HEK293 (cell line): ENCODE measurements at regions not wholly inside any gene's neighbourhood (a gene's known extent, or its start where the extent isn't known, plus 50 kb on each side); places are given as distances from the start of the nearest gene placed in this dataset.

Source experiments
- CTCF ChIA-PET: fragments of 350-600 bp; formaldehyde crosslinking; extraction: SDS; loops from one replicate; lab custom pipeline; 2021; ENCODE audit warnings: antibody characterized with exemption; lab: Yijun Ruan, JAX
- POLR2A ChIA-PET: fragments of 300-600 bp; formaldehyde crosslinking; extraction: SDS; loops from one replicate; lab custom pipeline; 2020; ENCODE audit warnings: antibody characterized with exemption, inconsistent platforms; lab: Yijun Ruan, JAX
- H3K27ac ChIP-seq: fragments of 200-500 bp; sonication (Bioruptor generic); 2 replicates; pipeline ENCODE4 v1.5.1; 2014; ENCODE audit warnings: low read depth, low read length, control low read depth, inconsistent platforms; ENCODE audit errors: extremely low read depth
- H3K36me3 ChIP-seq, 2 experiments: fragments of 200-500 bp in 1 of 2; sonication (Bioruptor generic) in 1 of 2; 1 replicate in 1 of 2; 2 replicates in 1 of 2; pipeline ENCODE4 v1.5.1; 2014 to 2017; ENCODE audit warnings: inconsistent platforms in 2 of 2, low read length in 2 of 2; ENCODE audit not compliant: control insufficient read depth in 2 of 2, insufficient read depth in 1 of 2
- H3K4me1 ChIP-seq: fragments of 200-500 bp; sonication (Bioruptor generic); 2 replicates; pipeline ENCODE4 v1.5.1; 2014; ENCODE audit warnings: mild to moderate bottlenecking, low read length, inconsistent platforms; ENCODE audit not compliant: control insufficient read depth, insufficient read depth
- H3K4me3 ChIP-seq: 2 replicates; pipeline ENCODE4 v1.5.1; 2011; ENCODE audit warnings: low read depth, mild to moderate bottlenecking, control low read depth, low read length, moderate library complexity
- H3K9me3 ChIP-seq: fragments of 200-500 bp; sonication (Bioruptor generic); 2 replicates; pipeline ENCODE4 v1.5.1; 2014; ENCODE audit warnings: low read depth, low read length, inconsistent platforms; ENCODE audit not compliant: control insufficient read depth, insufficient read depth
- GLIS2 ChIP-seq: fragments of 450-650 bp; formaldehyde crosslinking; IDR thresholded peaks from 2 replicates; pipeline ENCODE4 v1.5.1; 2016; ENCODE audit warnings: missing biosample characterization, missing genetic modification characterization
- KLF16 ChIP-seq: fragments of 450-650 bp; formaldehyde crosslinking; IDR thresholded peaks from 2 replicates; pipeline ENCODE4 v1.5.1; 2017; ENCODE audit warnings: missing biosample characterization, missing genetic modification characterization
- OSR2 ChIP-seq: fragments of 450-650 bp; formaldehyde crosslinking; IDR thresholded peaks from 2 replicates; pipeline ENCODE4 v1.5.1; 2016; ENCODE audit warnings: missing biosample characterization, missing genetic modification characterization
- RBAK ChIP-seq: fragments of 450-650 bp; formaldehyde crosslinking; IDR thresholded peaks from 2 replicates; pipeline ENCODE4 v1.5.1; 2016; ENCODE audit warnings: missing biosample characterization, missing genetic modification characterization
- REST ChIP-seq: fragments of 450-650 bp; formaldehyde crosslinking; IDR thresholded peaks from 2 replicates; pipeline ENCODE4 v1.5.1; 2016; ENCODE audit warnings: missing biosample characterization, missing genetic modification characterization
- WT1 ChIP-seq: fragments of 450-650 bp; formaldehyde crosslinking; IDR thresholded peaks from 2 replicates; pipeline ENCODE4 v1.5.1; 2016; ENCODE audit warnings: missing biosample characterization, missing genetic modification characterization
- YY2 ChIP-seq: fragments of 450-650 bp; formaldehyde crosslinking; IDR thresholded peaks from 2 replicates; pipeline ENCODE4 v1.5.1; 2016; ENCODE audit warnings: missing biosample characterization, missing genetic modification characterization
- ZBTB11 ChIP-seq: fragments of 450-650 bp; formaldehyde crosslinking; conservative IDR thresholded peaks from 2 replicates; pipeline ENCODE4 v1.5.1; 2016; ENCODE audit warnings: low read depth, missing biosample characterization, missing genetic modification characterization
- ZBTB20 ChIP-seq: fragments of 450-650 bp; formaldehyde crosslinking; IDR thresholded peaks from 2 replicates; pipeline ENCODE4 v1.5.1; 2016; ENCODE audit warnings: missing biosample characterization, missing genetic modification characterization
- ZNF302 ChIP-seq: fragments of 450-650 bp; formaldehyde crosslinking; IDR thresholded peaks from 2 replicates; pipeline ENCODE4 v1.5.1; 2016; ENCODE audit warnings: missing biosample characterization, missing genetic modification characterization, low read depth
- ZNF354C ChIP-seq: fragments of 450-650 bp; formaldehyde crosslinking; IDR thresholded peaks from 2 replicates; pipeline ENCODE4 v1.5.1; 2016; ENCODE audit warnings: missing biosample characterization, missing genetic modification characterization, low read depth, borderline replicate concordance
- ZNF423 ChIP-seq: fragments of 450-650 bp; formaldehyde crosslinking; IDR thresholded peaks from 2 replicates; pipeline ENCODE4 v1.5.1; 2016; ENCODE audit warnings: missing biosample characterization, missing genetic modification characterization
- ZNF510 ChIP-seq: fragments of 450-650 bp; formaldehyde crosslinking; IDR thresholded peaks from 2 replicates; pipeline ENCODE4 v1.5.1; 2018; ENCODE audit warnings: mild to moderate bottlenecking, missing genetic modification characterization, missing biosample characterization; ENCODE audit not compliant: insufficient replicate concordance
- ZNF530 ChIP-seq: fragments of 450-650 bp; formaldehyde crosslinking; IDR thresholded peaks from 2 replicates; pipeline ENCODE4 v1.5.1; 2016; ENCODE audit warnings: low read depth, missing biosample characterization, missing genetic modification characterization
- ZNF555 ChIP-seq: fragments of 450-650 bp; formaldehyde crosslinking; conservative IDR thresholded peaks from 2 replicates; pipeline ENCODE4 v1.5.1; 2017; ENCODE audit warnings: missing biosample characterization, mild to moderate bottlenecking, missing genetic modification characterization, inconsistent platforms
- ZNF585B ChIP-seq: fragments of 450-650 bp; formaldehyde crosslinking; IDR thresholded peaks from 2 replicates; pipeline ENCODE4 v1.5.1; 2016; ENCODE audit warnings: missing biosample characterization, missing genetic modification characterization
- ZNF664 ChIP-seq: fragments of 450-650 bp; formaldehyde crosslinking; IDR thresholded peaks from 2 replicates; pipeline ENCODE4 v1.5.1; 2016; ENCODE audit warnings: missing biosample characterization, missing genetic modification characterization
- ZNF677 ChIP-seq: fragments of 450-650 bp; IDR thresholded peaks from 2 replicates; pipeline ENCODE4 v1.5.0; 2018; ENCODE audit warnings: missing biosample characterization, mild to moderate bottlenecking, missing genetic modification characterization, moderate library complexity
- ZNF701 ChIP-seq: fragments of 450-650 bp; formaldehyde crosslinking; IDR thresholded peaks from 2 replicates; pipeline ENCODE4 v1.5.1; 2016; ENCODE audit warnings: missing biosample characterization, missing genetic modification characterization
- ZNF76 ChIP-seq: fragments of 450-650 bp; formaldehyde crosslinking; IDR thresholded peaks from 2 replicates; pipeline ENCODE4; 2016; ENCODE audit warnings: low read depth, missing biosample characterization, missing genetic modification characterization, borderline replicate concordance
- ZNF776 ChIP-seq: fragments of 450-650 bp; formaldehyde crosslinking; IDR thresholded peaks from 2 replicates; pipeline ENCODE4 v1.5.0; 2017; ENCODE audit warnings: missing biosample characterization, missing genetic modification characterization, borderline replicate concordance
- ZNF791 ChIP-seq: fragments of 450-650 bp; formaldehyde crosslinking; IDR thresholded peaks from 2 replicates; pipeline ENCODE4 v1.5.1; 2016; ENCODE audit warnings: missing biosample characterization, missing genetic modification characterization
- ZNF843 ChIP-seq: fragments of 450-650 bp; formaldehyde crosslinking; IDR thresholded peaks from 2 replicates; pipeline ENCODE4 v1.5.1; 2016; ENCODE audit warnings: missing biosample characterization, missing genetic modification characterization
- ZSCAN23 ChIP-seq: fragments of 450-650 bp; formaldehyde crosslinking; IDR thresholded peaks from 2 replicates; pipeline ENCODE4 v1.5.1; 2016; ENCODE audit warnings: missing biosample characterization, missing genetic modification characterization
- TF ChIP-seq, protein P1 (sequence below): fragments of 450-650 bp; formaldehyde crosslinking; IDR thresholded peaks from 2 replicates; pipeline ENCODE4 v1.5.1; 2016; ENCODE audit warnings: missing biosample characterization, missing genetic modification characterization, borderline replicate concordance

DNA sequence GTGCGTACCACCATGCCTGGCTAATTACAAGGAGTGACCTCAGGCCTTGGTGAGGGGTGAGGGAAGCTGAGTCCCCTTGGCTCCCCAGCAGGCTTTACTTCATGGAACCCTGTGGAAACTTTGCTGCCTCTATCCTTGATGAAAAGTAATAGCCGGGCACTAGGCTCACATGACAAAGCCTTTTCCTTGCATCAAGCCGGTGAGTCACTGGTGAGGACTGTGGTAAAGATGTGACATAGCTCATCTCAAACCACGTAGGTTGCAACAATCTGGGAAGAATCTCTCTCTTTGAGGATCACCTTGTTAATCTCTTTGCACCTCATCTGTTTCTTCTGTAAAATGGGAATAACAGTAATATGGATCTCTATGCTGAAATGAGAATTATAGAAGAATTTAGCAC, 116.3 kb upstream of the SLC25A48 start (continued):
- TF ChIP-seq REST (tag by site-specific recombination) (no peak), GLIS2 (no peak), ZNF354C (no peak), YY2 (tag by site-specific recombination) (no peak), ZBTB20 (tag by site-specific recombination) (no peak), ZSCAN23 (tag by site-specific recombination) (no peak)

DNA sequence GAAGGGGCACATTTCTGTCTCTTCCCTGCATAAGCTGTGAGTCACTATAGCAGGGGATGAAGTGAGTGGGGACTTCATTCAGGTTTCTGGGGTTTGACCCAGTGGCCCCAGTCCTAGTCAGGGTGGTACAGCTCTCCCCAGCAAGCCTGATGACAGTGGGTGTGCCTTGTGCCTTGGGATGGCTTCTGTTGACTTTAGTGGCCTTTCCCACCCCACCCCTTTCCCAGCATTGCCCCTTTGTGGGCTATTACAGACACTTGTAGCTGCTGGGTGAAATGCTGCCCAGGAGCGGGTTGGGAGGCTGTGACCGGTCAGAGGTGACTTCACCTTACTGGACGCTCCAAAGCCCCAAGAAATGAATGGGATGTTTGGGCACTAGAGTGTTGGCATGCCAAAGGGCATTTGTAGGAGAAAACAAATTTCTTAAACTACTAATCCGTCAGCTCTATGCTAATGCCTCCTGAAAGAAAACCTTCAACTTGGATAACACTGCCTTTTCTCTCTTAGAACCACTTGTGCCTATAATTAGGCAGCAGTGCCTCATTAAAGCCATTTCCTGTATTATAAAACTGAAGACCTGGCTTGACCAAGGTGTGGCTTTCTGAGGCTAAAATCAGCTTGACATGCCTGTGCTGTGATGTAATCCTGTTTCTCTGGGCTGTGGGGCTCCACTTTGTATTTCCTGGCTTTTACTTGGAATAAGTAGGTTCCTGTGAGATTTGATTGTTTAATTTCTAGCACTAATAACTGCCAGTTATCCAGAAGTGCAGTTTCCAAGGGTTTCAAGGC, 119.0 kb upstream of the SLC25A48 start:
- H3K36me3 ChIP-seq, result no peaks in the 10 kb centered on the region
- H3K9me3 ChIP-seq, result no peaks in the 10 kb centered on the region
- no peak overlapping the region for H3K27ac ChIP-seq
- H3K4me3 ChIP-seq, result no peak overlapping the region
- no peaks in the 10 kb centered on the region for H3K4me1 ChIP-seq
- ChIA-PET POLR2A (no interaction called here), CTCF (interaction anchor here (0.6 to 1.4 kb wide), 4 partner anchors 10 to 1107 kb away, joined by 3 to 4 read pairs (median 4); no protein-coding TSS in a partner anchor)
- no peak for TF ChIP-seq ZNF530 (tag by site-specific recombination)
- TF ChIP-seq ZNF76 (tag by site-specific recombination), result no peak
- no peak for TF ChIP-seq ZNF677 (tag by site-specific recombination)
- TF ChIP-seq OSR2 (tag by site-specific recombination), result no peak
- TF ChIP-seq RBAK (tag by site-specific recombination), result no peak
- TF ChIP-seq ZNF701 (tag by site-specific recombination), result no peak
- no peak for TF ChIP-seq ZNF423 (tag by site-specific recombination)
- TF ChIP-seq ZNF302 (tag by site-specific recombination), result no peak
- TF ChIP-seq, protein P1, sequence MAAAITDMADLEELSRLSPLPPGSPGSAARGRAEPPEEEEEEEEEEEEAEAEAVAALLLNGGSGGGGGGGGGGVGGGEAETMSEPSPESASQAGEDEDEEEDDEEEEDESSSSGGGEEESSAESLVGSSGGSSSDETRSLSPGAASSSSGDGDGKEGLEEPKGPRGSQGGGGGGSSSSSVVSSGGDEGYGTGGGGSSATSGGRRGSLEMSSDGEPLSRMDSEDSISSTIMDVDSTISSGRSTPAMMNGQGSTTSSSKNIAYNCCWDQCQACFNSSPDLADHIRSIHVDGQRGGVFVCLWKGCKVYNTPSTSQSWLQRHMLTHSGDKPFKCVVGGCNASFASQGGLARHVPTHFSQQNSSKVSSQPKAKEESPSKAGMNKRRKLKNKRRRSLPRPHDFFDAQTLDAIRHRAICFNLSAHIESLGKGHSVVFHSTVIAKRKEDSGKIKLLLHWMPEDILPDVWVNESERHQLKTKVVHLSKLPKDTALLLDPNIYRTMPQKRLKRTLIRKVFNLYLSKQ (tag by site-specific recombination), result no peak
- TF ChIP-seq ZNF664, result no peak

GRCh38 chr5:135714126-135714894, 120.2 kb upstream of the SLC25A48 start:
- Histone ChIP-seq H3K27ac (no peak overlapping the region), H3K4me3 (no peak overlapping the region), H3K9me3 (no peaks in the 10 kb centered on the region), H3K4me1 (no peaks in the 10 kb centered on the region), H3K36me3 (no peaks in the 10 kb centered on the region)
- ChIA-PET POLR2A (no interaction called here), CTCF (interaction anchor here (0.6 to 0.9 kb wide), 2 partner anchors 148 to 178 kb away, joined by 3 read pairs; no protein-coding TSS in a partner anchor)
- TF ChIP-seq ZNF791 (tag by site-specific recombination), result no peak
- TF ChIP-seq ZNF843 (tag by site-specific recombination), result no peak
- TF ChIP-seq WT1 (tag by site-specific recombination), result no peak
- TF ChIP-seq ZNF776 (tag by site-specific recombination), result no peak
- no peak for TF ChIP-seq ZNF510 (tag by site-specific recombination)
- no peak for TF ChIP-seq ZNF555 (tag by site-specific recombination)
- no peak for TF ChIP-seq KLF16 (tag by site-specific recombination)
- no peak for TF ChIP-seq ZNF585B (tag by site-specific recombination)
- no peak for TF ChIP-seq ZBTB11 (tag by site-specific recombination)
